ENCODE measurements at regions not wholly inside any gene's neighbourhood (a gene's known extent, or its start where the extent isn't known, plus 50 kb on each side); places are given as distances from the start of the nearest gene placed in this dataset.

DNA sequence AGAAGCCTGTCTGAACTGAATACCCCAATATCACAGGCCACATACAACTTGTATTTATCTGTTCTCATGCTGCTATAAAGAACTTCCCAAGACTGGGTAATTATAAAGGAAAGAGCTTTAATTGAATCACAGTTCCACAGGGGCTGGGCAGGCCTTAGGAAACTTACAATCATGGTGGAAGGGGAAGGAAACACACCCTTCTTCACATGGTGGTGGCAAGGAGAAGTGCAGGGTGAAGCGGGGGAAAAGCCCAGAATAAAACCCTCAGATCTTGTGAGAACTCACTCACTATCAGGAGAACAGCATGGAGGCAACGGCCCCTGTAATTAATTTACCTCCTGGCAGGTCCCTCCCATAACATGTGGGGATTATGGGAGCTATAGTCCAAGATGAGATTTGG lies 50.3 kb upstream of the FNDC1 start:
- DNase-seq (ENCODE audit: low read depth in 1 of 2, low spot score in 1 of 2): no peak

DNA sequence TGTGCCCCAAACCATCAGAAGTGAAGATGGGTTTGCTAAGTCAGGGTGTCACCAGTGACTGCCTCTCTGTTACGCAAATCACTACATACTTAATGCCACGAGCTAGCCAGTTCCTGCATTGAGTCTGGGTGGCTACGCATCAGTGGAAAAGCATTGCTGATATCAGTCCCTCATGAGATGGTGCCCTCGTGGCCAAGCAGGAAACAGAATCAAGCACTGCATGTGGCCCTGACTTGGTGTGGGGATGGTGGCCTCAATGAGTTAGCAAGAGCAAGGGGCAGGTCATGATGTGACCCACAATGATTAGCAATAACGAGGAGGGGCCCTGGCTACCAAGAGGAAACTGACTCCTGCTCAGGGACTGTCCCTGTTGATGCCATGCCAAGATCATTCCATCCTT lies 51.6 kb upstream of the FNDC1 start:
- DNase-seq (ENCODE audit: low read depth in 1 of 2, low spot score in 1 of 2): no peak

DNA sequence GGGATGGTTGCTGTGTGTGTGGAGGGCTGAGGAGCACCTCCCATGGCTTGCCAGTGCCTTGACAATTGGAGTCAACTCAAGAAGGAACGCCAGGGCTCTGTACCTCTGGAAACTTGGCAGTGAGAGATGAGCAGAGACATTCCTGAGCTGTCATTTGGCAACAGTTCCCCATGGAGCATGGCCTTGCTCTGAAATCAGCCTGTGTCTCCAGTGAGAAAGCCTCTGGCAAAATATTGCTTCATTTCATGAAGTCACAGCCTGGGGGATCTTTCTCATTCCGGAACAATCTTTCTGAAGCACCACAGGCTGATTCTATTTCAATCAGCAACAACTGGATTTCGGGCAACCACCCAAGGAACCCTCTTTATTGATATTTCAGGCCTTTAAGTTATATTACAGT lies 52.2 kb upstream of the FNDC1 start:
- no peak for DNase-seq (ENCODE audit: low read depth in 1 of 2, low spot score in 1 of 2)

DNA sequence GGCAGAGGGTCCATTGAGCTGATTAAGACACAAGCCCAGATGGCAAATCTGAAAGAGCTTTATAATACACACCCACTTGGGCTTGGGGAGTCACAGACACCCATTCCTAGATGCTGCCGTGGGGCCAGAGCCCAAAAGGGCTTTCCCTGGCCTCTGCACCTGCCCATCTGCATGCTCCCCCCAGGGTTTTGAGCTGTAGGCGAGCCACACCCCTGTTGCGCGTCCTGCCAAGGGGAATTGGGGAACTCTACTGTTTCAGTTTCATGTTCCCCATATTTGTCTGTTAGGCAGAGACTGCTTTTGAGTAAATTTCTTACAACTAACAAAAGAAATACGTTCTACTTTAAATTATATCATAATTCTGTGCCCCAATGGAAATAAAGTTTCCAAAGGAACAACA lies 52.9 kb upstream of the FNDC1 start:
- no peak for DNase-seq (ENCODE audit: low read depth in 1 of 2, low spot score in 1 of 2)

DNA sequence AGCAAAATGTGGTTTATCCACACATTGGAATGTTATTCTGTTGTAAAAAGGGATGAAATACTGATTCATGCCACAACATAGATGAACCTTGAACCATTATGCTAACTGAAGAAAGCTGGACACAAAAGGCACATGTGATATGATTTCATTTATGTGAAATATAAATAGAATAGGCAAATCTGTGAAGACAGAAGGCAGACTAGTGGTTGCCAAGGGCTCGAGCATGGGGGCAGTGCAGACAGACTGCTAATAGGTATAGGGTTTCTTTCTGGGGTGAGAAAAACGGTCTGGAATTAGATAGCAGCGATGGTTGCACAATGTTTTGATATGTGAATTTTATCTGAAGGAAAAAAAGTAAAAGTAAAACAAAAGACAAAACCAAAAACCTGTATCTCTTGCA lies 54.6 kb upstream of the FNDC1 start:
- no peak for DNase-seq (ENCODE audit: low read depth in 1 of 2, low spot score in 1 of 2)

DNA sequence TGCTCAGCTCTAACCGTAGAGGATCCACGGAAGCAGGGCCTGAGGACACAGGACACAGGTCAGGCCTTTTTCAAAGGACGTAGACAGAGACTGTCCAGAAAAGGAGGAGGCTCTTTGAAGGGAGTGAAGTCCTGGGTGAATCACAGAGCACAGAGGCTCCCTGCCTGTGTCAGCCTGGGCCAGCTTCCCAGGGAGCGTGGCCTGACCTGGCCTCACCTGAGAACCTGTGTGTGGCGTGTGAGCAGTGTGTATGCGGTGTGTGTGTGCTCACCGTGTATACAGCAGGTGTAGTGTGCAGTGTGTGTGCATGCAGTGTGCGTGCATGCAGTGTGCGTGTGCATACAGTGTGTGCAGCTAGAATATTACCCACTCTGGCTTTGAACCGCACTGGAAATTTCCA lies 56.0 kb upstream of the FNDC1 start:
- no peak for DNase-seq (ENCODE audit: low read depth in 1 of 2, low spot score in 1 of 2)

DNA sequence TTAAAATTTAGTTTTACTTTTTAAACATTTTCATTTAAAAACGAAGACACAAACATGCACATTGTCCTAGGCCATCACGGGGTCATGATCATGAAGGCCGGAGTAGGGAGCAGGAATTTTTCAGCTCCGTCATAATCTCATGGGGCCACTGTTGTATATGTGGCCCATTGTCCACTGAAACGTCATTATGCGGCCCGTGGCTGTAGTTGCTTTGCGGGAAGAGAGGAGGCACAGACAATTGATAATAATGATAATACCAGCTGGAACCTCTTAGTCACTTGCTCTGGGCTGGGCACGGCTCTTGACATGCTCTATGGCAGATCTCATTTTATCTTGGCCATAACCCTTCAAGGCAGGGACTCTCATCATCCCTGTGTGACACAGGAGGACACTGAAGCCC lies 56.5 kb upstream of the FNDC1 start:
- DNase-seq (ENCODE audit: low read depth in 1 of 2, low spot score in 1 of 2): no peak

DNA sequence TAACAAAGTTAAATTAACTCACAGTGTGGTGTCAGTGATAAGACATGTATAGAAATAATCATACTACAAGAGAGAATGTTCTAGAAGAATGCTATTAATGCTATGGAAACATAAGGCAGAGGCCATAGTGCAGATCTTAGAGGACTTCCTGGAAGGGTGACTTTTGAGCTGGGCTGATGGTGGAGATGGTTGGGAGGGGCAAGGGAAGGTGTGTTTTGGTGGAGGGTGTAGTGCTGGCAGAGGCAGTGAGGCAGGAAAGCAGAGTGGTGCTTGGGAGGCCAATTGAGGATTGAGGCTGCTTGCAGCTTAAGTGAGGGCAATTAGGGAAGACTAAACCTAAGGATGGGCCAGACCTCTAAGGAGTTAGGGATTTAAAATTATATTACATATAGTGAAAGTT lies 58.5 kb upstream of the FNDC1 start:
- DNase-seq (ENCODE audit: low read depth in 1 of 2, low spot score in 1 of 2): no peak

DNA sequence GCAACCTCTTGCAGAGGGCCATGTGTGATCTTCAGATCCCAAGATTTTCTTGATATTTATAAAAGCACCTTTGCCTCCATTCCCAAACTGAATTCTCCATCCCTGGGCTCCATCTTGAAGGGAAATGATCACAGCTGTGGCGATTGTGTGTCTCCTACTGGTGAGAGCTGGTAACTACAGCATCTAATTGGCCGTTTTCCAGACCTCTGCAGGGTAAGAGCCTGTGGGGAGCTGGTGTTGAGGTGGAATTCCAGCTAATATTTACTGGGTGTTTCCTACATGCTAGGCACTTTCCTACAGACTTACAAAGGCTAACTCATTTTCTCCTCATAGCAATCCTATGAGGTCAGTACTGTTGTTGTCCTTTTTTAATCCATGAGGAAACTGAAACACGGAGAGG lies 59.2 kb upstream of the FNDC1 start:
- DNase-seq (ENCODE audit: low read depth in 1 of 2, low spot score in 1 of 2): no peak

DNA sequence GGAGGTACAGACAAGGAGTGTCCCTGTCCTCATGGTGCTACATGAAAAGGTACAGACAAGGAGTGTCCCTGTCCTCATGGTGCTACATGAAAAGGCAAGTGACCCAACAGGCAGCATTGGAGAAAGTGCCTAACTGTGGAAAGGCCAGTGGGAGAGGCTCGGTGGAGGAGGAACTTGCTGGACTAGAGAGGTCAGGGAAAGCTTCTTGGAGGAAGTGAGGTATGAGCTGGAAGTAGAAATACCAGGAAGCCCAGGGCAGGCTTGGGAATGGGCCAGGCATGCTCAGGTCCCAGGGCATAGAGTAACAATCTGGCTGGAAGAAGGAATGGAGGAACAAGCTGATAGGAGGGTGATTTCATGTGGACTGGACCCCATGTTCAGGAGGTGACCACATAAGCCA lies 59.8 kb upstream of the FNDC1 start:
- no peak for DNase-seq (ENCODE audit: low read depth in 1 of 2, low spot score in 1 of 2)

DNA sequence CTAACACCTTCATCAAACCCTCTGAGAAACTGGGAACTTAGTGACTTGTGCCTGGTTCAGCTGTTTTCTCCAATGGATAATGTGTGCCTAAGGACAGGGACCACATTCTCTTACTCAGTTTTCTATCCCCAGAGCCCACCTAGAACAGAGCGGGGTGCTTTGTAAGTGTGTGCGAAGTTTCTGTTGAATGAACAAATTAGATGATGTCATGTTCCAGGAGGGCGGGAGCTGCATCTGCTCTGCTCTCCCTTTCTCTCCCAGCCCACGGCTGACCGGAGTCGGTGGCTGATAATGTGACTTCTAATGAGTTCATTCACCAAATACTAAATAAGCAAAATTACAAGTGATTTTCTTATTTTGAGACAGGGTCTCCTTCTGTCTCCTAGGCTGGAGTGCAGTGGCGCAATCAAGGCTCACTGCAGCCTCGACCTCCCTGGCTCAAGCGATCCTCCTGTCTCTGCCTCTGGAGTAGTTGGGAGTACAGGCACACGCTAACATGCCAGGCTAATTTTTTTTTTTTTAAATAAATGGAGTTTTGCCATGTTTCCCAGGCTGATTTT lies 60.7 kb upstream of the FNDC1 start:
- DNase-seq (ENCODE audit: low read depth in 1 of 2, low spot score in 1 of 2): no peak

DNA sequence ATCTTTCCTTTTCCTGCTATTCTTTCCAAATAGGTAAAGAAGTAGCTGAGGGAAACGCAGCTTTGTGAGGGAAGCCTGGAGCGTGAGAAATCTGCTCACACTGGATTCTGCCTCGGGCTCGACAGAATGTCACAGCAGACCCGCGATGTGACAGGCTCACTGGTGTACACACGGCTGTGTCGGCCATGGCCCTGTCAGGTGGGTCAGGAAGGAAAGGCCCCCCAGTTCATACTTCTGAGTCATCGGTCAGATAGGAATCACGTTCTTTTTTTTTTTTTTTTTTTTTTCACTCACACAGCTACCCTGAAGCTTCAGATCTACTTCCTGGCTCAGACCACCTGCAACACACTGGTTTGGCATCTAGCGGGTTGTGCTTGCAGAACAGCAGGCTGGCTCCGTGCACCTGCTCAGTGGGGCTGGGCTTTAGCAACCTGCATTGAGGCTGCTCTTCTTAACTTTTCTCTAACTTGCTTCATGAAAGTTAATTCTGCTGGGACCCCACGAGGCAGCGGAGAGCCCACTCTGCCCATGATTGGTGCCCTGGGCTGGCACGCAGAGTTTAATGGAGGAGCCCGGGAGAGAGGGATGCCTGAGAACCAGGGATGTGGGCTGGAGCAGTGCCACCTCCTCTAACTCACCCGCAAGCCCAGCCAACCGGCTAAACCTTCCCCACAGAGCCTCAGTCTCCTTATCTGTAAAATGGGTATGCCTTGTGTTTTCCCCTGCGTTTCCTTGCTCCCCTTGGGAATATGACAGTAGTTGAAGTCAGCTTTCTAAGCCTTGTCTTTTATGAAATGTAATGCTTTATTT lies 61.5 kb upstream of the FNDC1 start:
- peak in 1 of 2 donors; percentile 25 for DNase-seq (ENCODE audit: low read depth in 1 of 2, low spot score in 1 of 2)

DNA sequence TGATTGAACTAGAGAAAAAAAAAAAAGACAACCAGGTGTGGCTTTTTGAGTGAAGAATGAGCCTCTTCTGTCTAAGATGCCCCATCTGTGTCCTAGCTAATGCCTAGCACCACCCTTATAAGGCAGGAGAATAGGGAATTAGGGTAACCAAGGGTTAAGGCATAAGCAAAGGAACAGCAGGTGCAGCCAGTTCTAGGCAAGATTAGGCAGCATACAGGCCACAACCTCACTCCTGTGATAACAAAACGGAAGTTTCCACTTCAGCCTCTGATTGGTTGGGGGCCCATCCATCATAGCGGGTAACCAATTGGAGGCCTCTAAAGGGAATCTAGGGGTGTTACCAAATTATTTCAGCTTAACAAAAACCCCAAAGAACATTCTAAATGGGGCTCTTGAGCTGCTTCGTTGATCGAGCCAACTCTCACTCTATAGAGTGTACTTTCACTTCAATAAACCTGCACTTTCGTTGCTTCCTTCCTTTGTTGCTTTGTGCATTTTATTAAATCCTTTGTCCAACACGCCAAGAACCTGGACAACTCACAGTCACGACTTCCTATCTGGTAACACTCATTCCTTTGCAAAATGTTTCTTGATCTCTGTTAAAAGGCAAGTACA lies 61.9 kb upstream of the TAGAP start:
- peak; percentile 83 to 88 for DNase-seq (ENCODE audit: low read depth in 1 of 2, low spot score in 1 of 2)

DNA sequence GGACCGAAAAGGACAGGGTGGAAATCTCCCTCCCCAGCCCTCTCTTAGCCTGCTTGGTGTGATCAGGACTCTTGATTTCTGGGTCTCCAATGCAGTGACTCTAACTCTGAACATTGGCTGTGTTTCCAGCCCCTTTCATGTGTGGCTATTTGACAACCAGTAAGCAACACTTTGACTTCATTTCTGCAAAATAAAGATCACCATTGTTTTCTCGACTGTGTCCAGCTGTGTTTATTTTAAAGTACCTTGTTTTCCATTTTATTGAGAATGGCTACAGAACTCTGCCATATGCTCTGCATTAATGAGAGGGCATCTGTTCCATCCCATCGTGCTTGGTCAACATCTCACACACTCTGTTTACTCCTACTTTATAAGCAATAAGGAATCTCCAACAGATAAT lies 60.9 kb upstream of the TAGAP start:
- DNase-seq (ENCODE audit: low read depth in 1 of 2, low spot score in 1 of 2): no peak

DNA sequence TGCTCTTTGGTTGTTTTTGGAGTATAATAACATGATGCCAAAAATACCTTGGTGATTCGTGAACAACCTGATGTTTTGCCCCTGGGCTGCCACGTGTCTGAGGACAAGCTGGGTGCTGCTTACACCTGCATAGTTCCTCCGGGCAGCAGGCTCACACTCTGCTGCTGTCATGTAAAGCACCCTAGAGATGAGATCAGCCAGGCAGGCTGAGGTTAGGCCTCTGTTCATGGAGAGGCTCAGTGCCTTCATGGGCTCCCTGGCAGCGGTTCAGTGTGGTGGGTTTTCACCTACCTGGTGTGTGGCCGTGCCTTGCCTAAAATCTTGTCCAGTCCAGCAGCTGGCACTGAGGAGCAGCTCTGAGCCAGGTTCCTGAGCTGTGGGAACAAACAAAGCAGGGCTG lies 60.1 kb upstream of the TAGAP start:
- no peak for DNase-seq (ENCODE audit: low read depth in 1 of 2, low spot score in 1 of 2)

DNA sequence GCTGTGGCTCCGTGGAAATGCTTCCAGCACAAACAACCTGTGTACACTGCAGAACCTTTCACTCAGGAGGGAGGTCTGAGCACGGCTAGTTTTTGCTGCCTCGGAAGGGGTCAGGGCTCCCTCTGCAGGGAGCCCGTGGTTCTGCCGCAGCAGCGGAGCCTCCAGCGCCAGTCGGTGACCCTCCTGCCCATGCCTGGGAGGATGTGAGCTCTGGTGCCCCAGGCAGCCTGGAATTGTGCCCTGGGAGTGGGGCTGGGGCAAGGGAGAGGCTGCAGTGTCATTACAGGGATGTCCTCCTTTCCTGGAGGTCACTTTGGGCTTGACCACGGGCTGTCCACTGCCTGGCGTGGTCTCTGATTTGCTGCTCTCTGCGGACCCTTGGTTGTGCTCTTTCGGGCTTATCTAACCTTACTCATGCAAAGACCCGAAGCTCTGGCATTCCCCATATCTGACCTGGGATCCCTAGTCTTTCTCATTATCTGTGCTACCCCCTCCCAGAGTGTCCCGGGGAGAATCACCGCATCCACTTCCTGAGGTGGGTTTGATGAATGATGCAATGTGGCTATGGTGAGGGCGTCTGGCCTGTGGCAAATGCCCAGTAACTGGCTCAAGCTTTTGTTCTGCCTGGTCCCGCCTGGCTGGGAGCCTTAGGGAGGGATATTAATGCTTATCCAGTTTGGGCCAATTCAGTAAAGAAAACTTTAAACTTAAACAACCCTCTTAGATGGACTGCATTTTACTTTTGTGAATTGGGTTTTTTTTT lies 59.6 kb upstream of the TAGAP start:
- DNase-seq (ENCODE audit: low read depth in 1 of 2, low spot score in 1 of 2): peak; percentile 70 to 73

DNA sequence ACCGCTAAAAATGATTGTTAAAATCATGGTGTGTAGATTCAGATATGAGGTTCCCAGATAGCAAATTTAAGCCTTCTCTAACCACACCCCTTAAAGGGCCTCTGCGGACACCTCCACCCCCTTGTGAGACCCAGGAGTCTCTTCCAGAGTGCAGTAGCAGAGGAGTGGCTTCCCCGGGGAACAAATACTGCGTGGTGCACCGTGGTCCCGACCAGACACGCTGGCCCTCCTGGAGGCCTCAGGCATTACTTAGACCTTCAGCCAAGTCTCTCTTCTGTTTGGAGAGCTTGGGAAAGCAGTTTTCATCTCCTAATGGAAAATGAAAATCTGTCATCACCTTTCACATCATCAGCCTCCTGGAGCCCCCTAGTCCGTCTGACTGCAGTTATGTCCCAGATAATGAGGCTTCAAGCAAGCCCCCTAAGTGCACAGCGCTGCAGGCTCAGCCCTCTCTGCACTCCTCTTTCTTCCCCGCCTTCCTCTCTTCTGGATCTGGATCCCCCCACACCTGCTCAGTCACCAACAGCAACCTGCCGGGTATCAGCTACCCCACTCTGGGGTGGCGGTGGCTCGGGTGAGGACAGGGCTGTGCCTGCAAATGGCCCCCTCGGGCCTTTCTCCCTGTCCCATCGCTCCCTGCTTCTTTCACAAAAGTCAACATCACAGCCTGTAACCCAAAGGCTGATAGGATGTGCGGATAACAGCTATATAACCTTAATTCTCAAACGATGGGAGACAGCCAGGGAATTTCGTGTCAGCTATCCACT lies 58.8 kb upstream of the TAGAP start:
- DNase-seq (ENCODE audit: low read depth in 1 of 2, low spot score in 1 of 2): no peak

DNA sequence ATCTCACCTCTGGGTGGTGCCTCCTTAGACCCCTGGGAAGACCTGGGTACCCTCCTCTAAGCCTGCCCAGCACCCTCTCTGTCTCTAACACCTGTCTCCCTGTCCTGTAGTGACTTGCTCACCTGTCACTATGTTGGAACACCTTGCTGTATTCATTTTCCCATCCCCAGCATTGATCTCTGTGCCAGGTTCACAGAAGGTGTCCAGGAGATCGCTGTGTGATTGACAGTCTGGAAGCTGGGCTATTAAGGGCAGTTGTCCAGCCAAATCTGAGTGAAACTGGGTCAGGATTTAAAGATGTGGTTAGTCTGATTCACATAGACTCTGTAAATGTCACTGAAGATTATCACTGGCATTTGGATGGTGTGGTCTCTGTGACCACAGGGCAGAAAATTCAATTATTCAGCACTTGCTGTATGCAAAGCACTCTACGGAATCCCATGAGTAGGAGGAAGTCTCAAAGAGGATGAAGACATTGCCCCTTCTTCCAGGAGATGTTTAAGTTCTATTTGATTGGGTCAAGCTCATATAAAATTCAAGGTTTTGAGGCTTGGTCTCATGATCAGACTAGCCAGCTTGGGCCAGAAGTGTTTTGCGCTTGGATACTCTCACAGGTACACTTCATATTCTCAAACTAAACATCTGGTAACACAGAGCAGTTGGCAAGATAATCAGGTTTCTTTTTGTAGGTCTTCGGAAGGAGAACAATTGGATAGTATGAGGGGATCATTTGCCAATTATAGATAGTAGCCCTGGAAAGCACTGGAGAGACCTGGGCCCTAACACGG lies 57.8 kb upstream of the TAGAP start:
- DNase-seq (ENCODE audit: low read depth in 1 of 2, low spot score in 1 of 2): no peak

DNA sequence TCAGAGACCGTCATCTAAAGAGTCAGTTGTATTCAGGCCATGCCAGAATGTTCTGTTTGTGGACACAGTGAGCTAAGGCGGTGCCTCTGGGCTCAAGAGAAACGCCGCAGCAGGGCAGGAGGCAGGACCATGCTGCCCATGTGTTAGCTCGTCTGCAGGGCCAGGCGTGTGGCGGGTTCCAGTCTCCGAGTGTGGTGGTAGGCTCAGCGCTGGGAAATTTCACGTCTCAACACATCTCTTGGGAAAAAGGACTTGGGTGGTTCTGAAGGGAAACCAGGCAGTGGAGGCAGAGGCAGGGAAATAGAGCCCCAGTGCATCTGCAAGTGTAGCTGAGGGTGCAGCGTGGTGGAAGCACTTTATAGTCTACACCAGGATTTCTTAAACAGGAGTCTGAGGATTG lies 56.9 kb upstream of the TAGAP start:
- no peak for DNase-seq (ENCODE audit: low read depth in 1 of 2, low spot score in 1 of 2)

DNA sequence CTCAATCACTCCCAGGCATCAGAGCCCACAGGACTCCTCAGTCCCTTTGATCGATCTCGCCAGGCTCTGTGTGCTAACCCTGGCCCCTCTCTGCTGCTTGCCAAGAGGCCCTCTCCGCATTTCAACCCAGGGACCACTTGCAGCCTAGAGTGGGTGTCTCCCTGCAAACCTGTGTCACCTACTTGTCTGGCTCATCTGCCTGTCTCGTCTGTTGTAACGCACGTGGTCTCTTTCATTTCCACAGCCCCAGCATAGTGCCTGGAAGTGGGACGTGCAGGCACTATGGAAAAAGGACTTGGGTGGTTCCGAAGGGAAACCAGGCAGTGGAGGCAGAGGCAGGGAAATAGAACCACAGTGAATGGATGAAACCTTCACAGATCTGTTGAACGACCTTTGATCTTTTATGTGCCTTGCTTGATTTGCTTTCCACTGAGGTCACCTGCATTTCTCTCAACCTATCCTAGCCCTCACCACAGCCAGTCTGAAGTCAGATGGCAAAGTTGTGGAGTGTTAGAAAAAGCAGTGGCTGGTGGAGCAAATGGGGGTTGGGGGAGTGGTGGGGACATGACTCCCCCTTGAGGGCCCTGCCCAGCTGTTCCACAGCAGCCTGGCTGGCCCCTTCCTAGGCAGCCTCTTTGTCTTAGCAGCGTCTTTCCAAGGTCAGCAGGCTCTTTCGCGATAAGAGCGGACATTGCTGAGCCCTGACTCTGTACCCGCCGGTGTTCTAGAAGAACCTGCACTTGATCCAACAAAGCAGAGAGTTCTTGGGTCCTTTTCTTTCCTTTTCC lies 55.8 kb upstream of the TAGAP start:
- no peak for DNase-seq (ENCODE audit: low read depth in 1 of 2, low spot score in 1 of 2)
